GM21717 (cell line): ENCODE measurements at regions not wholly inside any gene's neighbourhood (a gene's known extent, or its start where the extent isn't known, plus 50 kb on each side); places are given as distances from the start of the nearest gene placed in this dataset.
"Not testable (repeated sequence)": the region's sequence is repeated elsewhere in the genome, so short reads cannot be mapped to it uniquely, and the experiment has no call there.

Experiments
- ATAC-seq: cut with Tn5 transposase; IDR thresholded peaks from one replicate; pipeline ENCODE4 v1.9.1; 2021; ENCODE audit warnings: mild to moderate bottlenecking, moderate library complexity; ENCODE audit not compliant: unreplicated experiment

DNA sequence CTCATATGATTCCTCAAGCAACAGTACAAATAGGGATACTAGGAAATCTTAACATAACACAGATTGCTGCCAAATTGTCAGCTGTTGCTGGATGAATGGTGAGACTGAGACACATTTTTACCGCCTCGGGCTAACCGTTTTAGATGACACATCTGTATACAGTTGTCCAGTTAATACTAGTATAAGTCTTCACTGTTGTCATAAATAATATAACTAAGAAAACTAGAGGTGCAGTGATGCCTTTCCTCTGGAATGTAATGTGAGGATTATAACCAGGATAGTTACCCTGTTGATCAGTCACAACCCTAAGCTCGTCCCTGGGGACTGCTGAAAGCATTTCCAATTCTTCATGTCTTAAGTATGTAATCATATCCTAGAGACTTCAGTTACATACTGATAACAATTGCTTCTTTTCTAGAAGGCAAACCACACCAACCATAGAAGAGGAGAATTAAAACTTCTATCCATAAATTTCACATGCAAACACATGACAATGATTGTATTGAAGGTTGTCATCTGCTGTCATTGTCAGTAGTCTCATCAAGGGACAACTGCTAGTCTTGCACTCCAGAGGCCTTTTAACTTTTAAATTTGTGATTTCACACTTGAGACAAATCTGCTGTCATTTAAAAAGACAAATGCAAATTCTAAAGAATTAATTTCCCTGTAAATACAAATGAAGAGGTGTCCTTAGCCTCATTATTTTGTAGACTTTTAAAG, 100.4 kb upstream of the SEMA3D start:
- ATAC-seq: no peak

- no peak for ATAC-seq
Observed at GRCh38 chr7:85286446-85286845, 99.6 kb upstream of the SEMA3D start.

DNA sequence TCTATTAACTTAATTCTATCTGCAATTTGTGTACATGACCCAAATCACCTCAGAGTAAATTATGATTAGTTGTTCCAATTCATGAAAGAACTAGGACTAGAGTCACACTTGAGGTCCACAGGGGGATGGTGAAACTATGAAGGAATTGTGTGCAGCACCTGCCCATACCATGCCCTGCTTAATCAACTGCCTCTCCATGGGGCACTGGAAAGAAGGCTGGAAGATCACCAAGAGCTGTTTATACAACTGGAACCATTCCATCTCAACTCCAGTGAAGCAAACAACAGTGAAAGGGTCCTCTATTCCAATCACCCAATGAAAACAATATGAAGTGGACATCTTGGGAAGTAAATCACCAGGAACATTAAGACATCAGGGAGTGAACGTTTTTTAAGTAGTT, 98.7 kb upstream of the SEMA3D start:
- ATAC-seq: no peak

DNA sequence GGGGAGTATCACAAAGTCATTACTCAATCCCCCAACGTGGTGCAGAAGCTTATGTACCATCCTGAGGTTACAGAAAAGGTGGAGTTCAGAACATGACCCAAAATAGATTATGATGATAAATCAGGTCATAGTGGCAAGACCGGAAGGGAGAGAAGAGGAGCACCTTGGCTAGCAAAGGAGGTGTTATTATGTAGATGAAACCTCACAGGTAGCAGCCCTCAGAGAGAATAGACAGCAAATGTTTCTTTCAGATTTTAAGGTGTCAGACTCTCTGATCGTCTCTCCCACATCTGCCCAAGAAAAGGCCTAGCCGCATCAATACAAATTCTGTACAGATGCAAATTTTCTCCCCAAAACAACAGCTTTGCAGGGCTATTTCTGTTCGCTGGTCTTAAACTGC, 88.3 kb upstream of the SEMA3D start:
- no peak for ATAC-seq

DNA sequence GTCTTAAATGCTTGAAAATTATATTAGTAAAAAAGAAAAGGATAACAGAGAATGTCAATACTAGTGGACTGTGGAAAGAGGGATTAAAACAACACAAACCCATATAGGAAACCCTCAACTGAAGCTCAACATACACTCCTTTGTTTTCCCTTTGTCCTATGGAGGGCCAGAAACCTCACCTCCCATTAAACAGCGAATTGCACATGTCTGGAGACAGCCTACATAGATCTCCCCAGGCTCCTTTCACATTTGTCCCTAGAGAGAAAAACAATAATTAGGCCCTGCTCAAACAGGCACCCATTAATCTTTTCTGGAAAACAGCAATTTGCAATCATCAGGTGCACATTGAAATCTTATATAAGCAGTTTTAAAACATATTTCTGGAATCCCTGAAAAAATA, 87.6 kb upstream of the SEMA3D start:
- no peak for ATAC-seq

GRCh38 chr7:85262891-85263290, 76.0 kb upstream of the SEMA3D start:
- no peak for ATAC-seq

DNA sequence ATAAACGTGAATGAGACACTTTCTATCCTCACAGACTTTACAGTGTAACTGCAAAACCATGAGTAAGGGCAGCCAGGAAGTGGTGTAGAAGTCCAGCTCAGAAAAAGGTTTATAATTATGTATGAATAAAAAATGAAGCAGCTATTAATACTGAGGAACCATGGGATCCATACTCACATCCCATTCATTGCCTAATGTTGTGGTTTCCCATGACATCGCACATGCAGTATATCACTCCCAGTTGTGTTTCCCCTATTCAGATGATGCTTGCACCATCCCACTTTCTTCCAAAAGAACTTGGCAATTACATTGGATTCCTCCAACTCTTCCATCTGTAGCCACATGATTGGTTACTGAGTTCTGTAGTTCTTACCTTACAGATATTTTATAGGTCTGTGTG, 74.5 kb upstream of the SEMA3D start:
- no peak for ATAC-seq

GRCh38 chr7:85249787-85250186, 62.9 kb upstream of the SEMA3D start:
- ATAC-seq: not testable (repeated sequence)

- ATAC-seq: no peak
Observed at GRCh38 chr7:85239109-85239508, 52.3 kb upstream of the SEMA3D start.

DNA sequence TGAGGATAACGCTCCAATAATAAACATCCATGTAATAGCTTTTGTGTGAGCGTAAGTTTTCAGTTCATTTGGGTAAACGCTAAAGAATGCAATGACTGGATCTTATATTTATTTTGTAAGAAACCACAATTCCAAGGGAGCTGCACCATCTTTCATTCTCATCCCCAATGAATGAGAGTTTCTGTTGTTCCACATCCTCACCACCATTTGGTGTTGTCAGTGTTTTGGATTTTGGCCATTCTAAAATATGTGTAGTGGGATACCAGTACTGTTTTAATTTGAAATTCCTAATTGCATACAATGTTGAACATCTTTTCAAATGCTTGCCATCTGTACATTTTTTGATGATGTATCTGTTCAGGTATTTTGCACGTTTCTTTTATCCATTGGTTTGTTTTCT, 50.9 kb upstream of the SEMA3D start:
- no peak for ATAC-seq
